T-helper 1 cell treated with Interleukin-12 subunit alpha and Interleukin-12 subunit beta and Interleukin-4 antibody, amounts not matched to agents 30 μg/mL and 1 μg/mL, for 36 hours (primary cell): ENCODE measurements at regions not wholly inside any gene's neighbourhood (a gene's known extent, or its start where the extent isn't known, plus 50 kb on each side); places are given as distances from the start of the nearest gene placed in this dataset.

Experiments used
- H3K27ac Mint-ChIP-seq: one replicate; pipeline ENCODE4 v1.8.0; 2021; ENCODE audit warnings: mild to moderate bottlenecking, mixed read lengths
- H3K27me3 Mint-ChIP-seq: one replicate; pipeline ENCODE4 v1.8.0; 2021; ENCODE audit warnings: low read depth, mixed read lengths
- H3K36me3 Mint-ChIP-seq: one replicate; pipeline ENCODE4 v1.8.0; 2021; ENCODE audit warnings: low read depth, mixed read lengths
- H3K4me1 Mint-ChIP-seq: one replicate; pipeline ENCODE4 v1.8.0; 2021; ENCODE audit warnings: low read depth, mixed read lengths
- H3K4me3 Mint-ChIP-seq: one replicate; pipeline ENCODE4 v1.8.0; 2021; ENCODE audit warnings: mild to moderate bottlenecking, moderate library complexity, mixed read lengths
- H3K9me3 Mint-ChIP-seq: one replicate; pipeline ENCODE4 v1.8.0; 2021; ENCODE audit warnings: mixed read lengths

- Mint-ChIP-seq H3K9me3 (no peaks in the 10 kb centered on the region), H3K36me3 (no peaks in the 10 kb centered on the region), H3K27me3 (no peaks in the 10 kb centered on the region), H3K4me1 (no peaks in the 10 kb centered on the region), H3K27ac (no peak overlapping the region), H3K4me3 (no peak overlapping the region)
These were observed 244.5 kb downstream of the TXNL1 start for GRCh38 chr18:56393870-56394269.

- H3K36me3 Mint-ChIP-seq = no peaks in the 10 kb centered on the region
- no peaks in the 10 kb centered on the region for H3K27me3 Mint-ChIP-seq
- no peak overlapping the region for H3K27ac Mint-ChIP-seq
- H3K4me1 Mint-ChIP-seq = no peaks in the 10 kb centered on the region
- no peak overlapping the region for H3K4me3 Mint-ChIP-seq
- no peaks in the 10 kb centered on the region for H3K9me3 Mint-ChIP-seq
These were observed 246.3 kb downstream of the TXNL1 start for GRCh38 chr18:56391931-56392590.

DNA sequence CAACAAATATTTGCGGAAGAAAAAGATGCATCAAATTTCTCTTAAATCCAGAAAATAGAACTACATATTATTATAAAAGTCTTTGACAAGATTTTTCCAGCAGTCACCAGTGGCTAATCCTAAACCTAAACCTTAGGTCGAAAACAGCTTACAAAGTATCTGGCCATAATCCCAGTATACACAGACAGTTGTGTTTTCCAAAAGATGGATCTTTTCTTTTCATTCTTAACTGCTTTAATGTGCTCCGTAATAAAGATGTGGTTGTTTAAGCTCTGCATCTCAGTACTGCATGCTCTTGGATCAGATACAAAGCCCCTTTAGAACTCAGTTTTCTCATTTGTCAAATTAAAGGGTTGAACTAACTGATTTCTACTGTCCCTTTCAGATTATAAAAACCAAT lies 247.8 kb downstream of the TXNL1 start:
- Mint-ChIP-seq H3K36me3 (no peaks in the 10 kb centered on the region), H3K27me3 (no peaks in the 10 kb centered on the region), H3K4me1 (no peaks in the 10 kb centered on the region), H3K4me3 (no peak overlapping the region), H3K27ac (no peak overlapping the region), H3K9me3 (no peaks in the 10 kb centered on the region)

GRCh38 chr18:56389190-56389589 lies 249.2 kb downstream of the TXNL1 start:
- no peaks in the 10 kb centered on the region for H3K4me1 Mint-ChIP-seq
- H3K9me3 Mint-ChIP-seq = no peaks in the 10 kb centered on the region
- H3K36me3 Mint-ChIP-seq = no peaks in the 10 kb centered on the region
- H3K27ac Mint-ChIP-seq = no peak overlapping the region
- H3K4me3 Mint-ChIP-seq = no peak overlapping the region
- no peaks in the 10 kb centered on the region for H3K27me3 Mint-ChIP-seq

DNA sequence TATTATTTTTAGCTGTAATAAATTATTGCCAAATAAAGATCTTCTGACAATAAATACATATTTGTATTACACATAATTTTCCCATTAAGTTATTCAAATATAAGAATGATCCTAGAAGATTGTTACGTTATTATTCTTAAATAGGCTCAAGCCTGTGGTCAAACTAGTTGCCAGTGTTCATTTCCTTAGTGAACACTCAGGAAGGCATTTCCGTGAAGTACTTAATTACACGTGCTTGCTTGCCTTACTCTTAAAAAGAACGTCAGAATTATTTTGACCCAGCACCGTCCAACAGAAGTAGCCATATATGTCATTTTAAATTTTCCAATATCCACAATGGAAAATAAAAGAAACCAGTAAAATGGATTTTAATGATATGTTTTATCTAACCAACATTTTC lies 249.8 kb downstream of the TXNL1 start:
- H3K4me1 Mint-ChIP-seq = no peaks in the 10 kb centered on the region
- H3K4me3 Mint-ChIP-seq = no peak overlapping the region
- H3K27me3 Mint-ChIP-seq = no peaks in the 10 kb centered on the region
- no peaks in the 10 kb centered on the region for H3K9me3 Mint-ChIP-seq
- H3K36me3 Mint-ChIP-seq = no peaks in the 10 kb centered on the region
- no peak overlapping the region for H3K27ac Mint-ChIP-seq

DNA sequence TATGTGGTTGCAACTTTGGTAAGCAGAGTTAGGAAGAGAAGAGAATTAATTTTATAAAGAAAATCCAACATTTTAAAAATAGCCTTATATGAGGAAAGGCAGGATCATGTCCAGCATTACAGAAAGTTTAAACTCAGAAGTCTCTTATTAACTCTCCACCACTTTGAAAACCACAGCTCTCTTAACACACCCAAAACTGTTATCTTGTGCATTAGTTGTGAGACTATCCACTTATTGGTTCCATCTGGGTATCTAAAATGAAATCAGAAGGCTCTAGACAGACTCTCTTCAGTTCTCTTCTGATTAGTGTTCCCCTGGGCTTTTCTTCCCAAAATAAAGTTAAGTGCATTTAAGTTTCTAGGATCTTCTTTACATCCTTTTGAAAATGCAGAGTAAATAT lies 251.5 kb downstream of the TXNL1 start:
- Mint-ChIP-seq H3K4me1 (no peaks in the 10 kb centered on the region), H3K4me3 (no peak overlapping the region), H3K27me3 (no peaks in the 10 kb centered on the region), H3K36me3 (no peaks in the 10 kb centered on the region), H3K27ac (no peak overlapping the region), H3K9me3 (no peaks in the 10 kb centered on the region)

- no peaks in the 10 kb centered on the region for H3K4me1 Mint-ChIP-seq
- H3K9me3 Mint-ChIP-seq = no peaks in the 10 kb centered on the region
- no peaks in the 10 kb centered on the region for H3K27me3 Mint-ChIP-seq
- no peak overlapping the region for H3K4me3 Mint-ChIP-seq
- H3K27ac Mint-ChIP-seq = no peak overlapping the region
- no peaks in the 10 kb centered on the region for H3K36me3 Mint-ChIP-seq
These were observed 255.0 kb downstream of the TXNL1 start for GRCh38 chr18:56383349-56383748.

DNA sequence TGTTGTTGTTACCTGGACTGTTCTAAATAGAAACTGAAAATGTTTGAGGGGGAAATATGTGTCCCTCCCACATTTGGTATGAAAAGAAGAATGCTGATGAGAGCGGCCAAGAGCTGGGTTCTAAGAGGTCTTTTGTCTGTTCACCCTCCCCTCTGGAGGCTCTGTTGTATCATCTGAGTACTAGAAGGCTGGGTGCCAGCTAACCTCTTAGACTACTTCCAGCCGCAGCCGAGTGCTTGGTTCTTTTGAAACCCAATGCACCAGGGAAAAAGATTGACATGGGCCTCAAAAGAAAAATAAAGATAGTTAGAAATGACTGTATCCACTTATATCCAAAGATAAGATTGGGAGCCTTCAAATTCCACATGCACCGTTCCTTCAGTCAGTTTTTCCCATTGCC lies 255.9 kb downstream of the TXNL1 start:
- Mint-ChIP-seq H3K4me3 (no peak overlapping the region), H3K4me1 (no peaks in the 10 kb centered on the region), H3K36me3 (no peaks in the 10 kb centered on the region), H3K9me3 (no peaks in the 10 kb centered on the region), H3K27ac (no peak overlapping the region), H3K27me3 (no peaks in the 10 kb centered on the region)

GRCh38 chr18:56381196-56381595 lies 257.2 kb downstream of the TXNL1 start:
- Mint-ChIP-seq H3K9me3 (no peaks in the 10 kb centered on the region), H3K4me3 (no peak overlapping the region), H3K4me1 (no peaks in the 10 kb centered on the region), H3K27ac (no peak overlapping the region), H3K27me3 (no peaks in the 10 kb centered on the region), H3K36me3 (no peaks in the 10 kb centered on the region)

DNA sequence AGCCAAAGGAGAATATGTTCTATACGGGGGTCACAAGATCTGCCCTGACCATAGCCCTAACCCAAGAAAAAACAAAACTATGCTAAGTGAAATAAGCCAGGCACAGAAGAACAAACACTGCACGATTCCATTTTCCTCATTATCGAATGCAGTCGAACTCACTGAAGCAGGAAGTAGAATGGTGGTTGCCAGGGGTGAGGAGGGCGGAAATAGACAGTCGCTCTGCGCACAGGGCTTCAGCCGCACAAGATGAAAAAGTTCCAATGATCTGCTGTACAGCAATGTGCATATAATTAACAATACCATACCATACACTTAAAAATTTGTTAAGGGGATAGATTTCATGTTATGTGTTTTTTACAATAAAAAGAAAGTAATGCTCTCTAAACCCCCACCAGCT lies 257.7 kb downstream of the TXNL1 start:
- Mint-ChIP-seq H3K4me3 (no peak overlapping the region), H3K36me3 (no peaks in the 10 kb centered on the region), H3K27ac (no peak overlapping the region), H3K27me3 (no peaks in the 10 kb centered on the region), H3K4me1 (no peaks in the 10 kb centered on the region), H3K9me3 (no peaks in the 10 kb centered on the region)

- H3K27me3 Mint-ChIP-seq = no peaks in the 10 kb centered on the region
- no peak overlapping the region for H3K4me3 Mint-ChIP-seq
- H3K4me1 Mint-ChIP-seq = no peaks in the 10 kb centered on the region
- no peaks in the 10 kb centered on the region for H3K36me3 Mint-ChIP-seq
- no peaks in the 10 kb centered on the region for H3K9me3 Mint-ChIP-seq
- H3K27ac Mint-ChIP-seq = no peak overlapping the region
These were observed 259.1 kb downstream of the TXNL1 start for GRCh38 chr18:56379256-56379655.

GRCh38 chr18:56377231-56377630 lies 261.2 kb downstream of the TXNL1 start:
- H3K27ac Mint-ChIP-seq = no peak overlapping the region
- H3K4me1 Mint-ChIP-seq = no peaks in the 10 kb centered on the region
- H3K27me3 Mint-ChIP-seq = no peaks in the 10 kb centered on the region
- H3K36me3 Mint-ChIP-seq = no peaks in the 10 kb centered on the region
- H3K4me3 Mint-ChIP-seq = no peak overlapping the region
- H3K9me3 Mint-ChIP-seq = no peaks in the 10 kb centered on the region

- Mint-ChIP-seq H3K27ac (no peak overlapping the region), H3K4me1 (no peaks in the 10 kb centered on the region), H3K9me3 (no peaks in the 10 kb centered on the region), H3K36me3 (no peaks in the 10 kb centered on the region), H3K4me3 (no peak overlapping the region), H3K27me3 (no peaks in the 10 kb centered on the region)
These were observed 264.3 kb downstream of the TXNL1 start for GRCh38 chr18:56374007-56374655.

DNA sequence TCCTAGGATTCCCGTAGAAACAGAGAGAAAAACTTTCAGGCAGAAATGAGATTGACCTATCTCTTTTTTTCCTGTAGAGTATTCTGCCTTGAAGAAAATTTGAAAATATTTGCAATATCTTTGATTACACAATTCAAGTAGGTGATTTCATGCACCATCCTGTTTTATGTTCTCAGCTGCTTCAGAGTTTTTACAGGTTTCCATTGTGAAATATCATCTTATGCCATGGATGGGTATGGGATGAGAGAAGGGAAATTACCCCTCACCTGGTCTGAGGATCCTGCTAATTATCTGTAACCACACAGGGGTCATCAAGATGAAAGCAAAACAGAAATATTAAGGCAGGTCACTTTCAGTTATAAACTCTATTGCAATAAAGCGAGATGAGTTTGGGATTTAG lies 264.8 kb downstream of the TXNL1 start:
- Mint-ChIP-seq H3K27ac (no peak overlapping the region), H3K9me3 (no peaks in the 10 kb centered on the region), H3K27me3 (no peaks in the 10 kb centered on the region), H3K36me3 (no peaks in the 10 kb centered on the region), H3K4me3 (no peak overlapping the region), H3K4me1 (no peaks in the 10 kb centered on the region)

- Mint-ChIP-seq H3K36me3 (no peaks in the 10 kb centered on the region), H3K4me3 (no peak overlapping the region), H3K27me3 (no peaks in the 10 kb centered on the region), H3K9me3 (no peaks in the 10 kb centered on the region), H3K4me1 (no peaks in the 10 kb centered on the region), H3K27ac (no peak overlapping the region)
These were observed 270.3 kb downstream of the TXNL1 start for GRCh38 chr18:56368066-56368465.
